Iris pigment epithelial cell (primary cell): ENCODE measurements at regions not wholly inside any gene's neighbourhood (a gene's known extent, or its start where the extent isn't known, plus 50 kb on each side); places are given as distances from the start of the nearest gene placed in this dataset.
A peak's percentile ranks its signal among the peaks of the same experiment; 100 is the strongest.

Experiments used
- DNase-seq: peaks from one replicate; pipeline ENCODE4 v3.0.0-alpha.2; 2011; ENCODE audit warnings: low read depth

GRCh38 chr19:31501427-31502195, 152.4 kb upstream of the TSHZ3 start:
- no peak for DNase-seq

- no peak for DNase-seq
Measured at GRCh38 chr19:31502536-31503170, 153.4 kb upstream of the TSHZ3 start.

- no peak for DNase-seq
Measured at GRCh38 chr19:31503211-31503610, 154.0 kb upstream of the TSHZ3 start.

- no peak for DNase-seq
Measured at GRCh38 chr19:31504221-31504620, 155.0 kb upstream of the TSHZ3 start.

GRCh38 chr19:31505596-31505910, 156.3 kb upstream of the TSHZ3 start:
- no peak for DNase-seq

GRCh38 chr19:31506102-31506501, 156.9 kb upstream of the TSHZ3 start:
- DNase-seq = no peak

- no peak for DNase-seq
Measured at GRCh38 chr19:31510635-31511034, 161.4 kb upstream of the TSHZ3 start.

- no peak for DNase-seq
Measured at GRCh38 chr19:31511098-31511497, 161.9 kb upstream of the TSHZ3 start.

GRCh38 chr19:31511696-31512095, 162.5 kb upstream of the TSHZ3 start:
- no peak for DNase-seq

- DNase-seq = no peak
Measured at GRCh38 chr19:31512181-31512970, 163.1 kb upstream of the TSHZ3 start.

- DNase-seq = no peak
Measured at GRCh38 chr19:31513841-31514240, 164.6 kb upstream of the TSHZ3 start.

GRCh38 chr19:31515931-31516330, 166.7 kb upstream of the TSHZ3 start:
- peak; percentile 5 for DNase-seq

GRCh38 chr19:31516756-31517155, 167.5 kb upstream of the TSHZ3 start:
- DNase-seq = no peak

GRCh38 chr19:31517224-31518180, 168.3 kb upstream of the TSHZ3 start:
- no peak for DNase-seq

GRCh38 chr19:31518216-31519020, 169.2 kb upstream of the TSHZ3 start:
- DNase-seq = no peak

- DNase-seq = no peak
Measured at GRCh38 chr19:31519256-31519655, 170.0 kb upstream of the TSHZ3 start.

GRCh38 chr19:31519908-31520307, 170.7 kb upstream of the TSHZ3 start:
- DNase-seq = no peak

- no peak for DNase-seq
Measured at GRCh38 chr19:31520633-31521032, 171.4 kb upstream of the TSHZ3 start.

- no peak for DNase-seq
Measured at GRCh38 chr19:31525610-31526147, 176.4 kb upstream of the TSHZ3 start.

GRCh38 chr19:31527443-31527842, 178.2 kb upstream of the TSHZ3 start:
- DNase-seq = no peak

- DNase-seq = no peak
Measured at GRCh38 chr19:31528261-31528660, 179.0 kb upstream of the TSHZ3 start.
